NT2/D1 (cell line): ENCODE measurements at regions not wholly inside any gene's neighbourhood (a gene's known extent, or its start where the extent isn't known, plus 50 kb on each side); places are given as distances from the start of the nearest gene placed in this dataset.

Experiments
- DNase-seq: peaks from one replicate; pipeline ENCODE4 v3.0.0-alpha.2; 2011; ENCODE audit warnings: low read depth, low spot score
- H3K27me3 ChIP-seq: 2 replicates; pipeline ENCODE4 v1.6.0; 2011; ENCODE audit warnings: mild to moderate bottlenecking; ENCODE audit not compliant: insufficient read length, insufficient read depth
- H3K36me3 ChIP-seq: 2 replicates; pipeline ENCODE4 v1.6.1; 2011; ENCODE audit warnings: mild to moderate bottlenecking, low read length, mixed read lengths; ENCODE audit not compliant: insufficient read depth, insufficient read length
- H3K4me1 ChIP-seq: 2 replicates; pipeline ENCODE4 v1.5.1; 2011; ENCODE audit not compliant: insufficient read depth, insufficient read length
- H3K4me3 ChIP-seq: 2 replicates; pipeline ENCODE4 v1.5.1; 2011; ENCODE audit warnings: low read depth; ENCODE audit not compliant: insufficient read length
- H3K9ac ChIP-seq: 2 replicates; pipeline ENCODE4 v1.6.0; 2011; ENCODE audit warnings: low read depth; ENCODE audit not compliant: insufficient read length
- H3K9me3 ChIP-seq: 2 replicates; pipeline ENCODE4 v1.5.1; 2011; ENCODE audit warnings: mild to moderate bottlenecking, low read length; ENCODE audit not compliant: insufficient read depth
- SUZ12 ChIP-seq: IDR thresholded peaks from 2 replicates; pipeline ENCODE4 v1.6.1; 2011; ENCODE audit not compliant: insufficient read length, insufficient read depth; ENCODE audit errors: extremely low read depth
- YY1 ChIP-seq: IDR thresholded peaks from 2 replicates; pipeline ENCODE4 v1.6.1; 2011; ENCODE audit not compliant: insufficient read length, insufficient read depth
- ZNF274 ChIP-seq: IDR thresholded peaks from 2 replicates; pipeline ENCODE4 v1.6.1; 2011; ENCODE audit warnings: mild to moderate bottlenecking, low read depth, low read length

DNA sequence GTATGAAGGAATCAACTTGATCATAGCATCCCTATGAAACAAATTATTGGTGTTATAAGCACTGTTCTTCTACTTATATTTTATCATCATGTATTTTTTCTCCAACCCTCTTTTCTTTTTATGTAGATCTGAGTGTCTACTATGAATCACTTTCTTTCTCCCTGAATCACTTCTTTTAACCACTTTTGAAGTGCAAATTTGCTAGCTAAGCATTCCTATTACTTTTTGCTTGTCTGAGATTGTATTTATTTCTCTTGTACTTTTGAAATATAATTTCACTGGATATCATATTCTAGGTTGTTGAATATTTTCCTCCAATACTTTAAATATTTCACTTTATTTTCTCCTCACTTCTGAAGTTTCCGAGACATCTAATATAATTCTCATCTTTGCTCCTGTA lies 1282.3 kb upstream of the FLRT2 start:
- H3K9ac ChIP-seq = no peak overlapping the region
- no peak for DNase-seq
- TF ChIP-seq ZNF274 = no peak
- no peak for TF ChIP-seq YY1
- TF ChIP-seq SUZ12 = no peak
- no peaks in the 10 kb centered on the region for H3K36me3 ChIP-seq
- H3K4me3 ChIP-seq = no peak overlapping the region
- H3K4me1 ChIP-seq = no peaks in the 10 kb centered on the region
- no peaks in the 10 kb centered on the region for H3K27me3 ChIP-seq
- peaks cover 10% of the 10 kb centered on the region; the same call in 1 of the 2 replicates for H3K9me3 ChIP-seq

DNA sequence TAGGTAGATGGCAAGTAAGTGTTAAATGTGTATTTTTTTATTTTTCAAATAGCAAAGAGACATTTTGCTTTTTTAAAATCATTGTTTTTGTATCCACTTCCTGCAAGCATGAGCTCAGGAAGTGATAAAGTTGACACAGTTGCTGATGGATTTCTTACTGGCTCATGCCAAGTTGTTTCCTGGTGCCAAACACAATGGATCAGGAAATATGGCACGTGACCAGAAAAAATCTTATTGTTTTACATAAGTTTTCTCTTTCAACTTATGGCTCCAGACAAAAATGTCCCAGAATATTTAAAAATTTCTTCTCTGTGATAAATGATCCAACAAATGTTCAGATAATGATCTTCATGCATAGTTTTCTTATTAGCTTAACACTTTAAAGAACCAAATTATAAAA lies 1279.1 kb upstream of the FLRT2 start:
- no peaks in the 10 kb centered on the region for H3K4me1 ChIP-seq
- no peaks in the 10 kb centered on the region for H3K9me3 ChIP-seq
- no peak overlapping the region for H3K4me3 ChIP-seq
- H3K9ac ChIP-seq = no peak overlapping the region
- H3K27me3 ChIP-seq = no peaks in the 10 kb centered on the region
- DNase-seq = no peak
- no peaks in the 10 kb centered on the region for H3K36me3 ChIP-seq
- TF ChIP-seq YY1 (no peak), SUZ12 (no peak)

DNA sequence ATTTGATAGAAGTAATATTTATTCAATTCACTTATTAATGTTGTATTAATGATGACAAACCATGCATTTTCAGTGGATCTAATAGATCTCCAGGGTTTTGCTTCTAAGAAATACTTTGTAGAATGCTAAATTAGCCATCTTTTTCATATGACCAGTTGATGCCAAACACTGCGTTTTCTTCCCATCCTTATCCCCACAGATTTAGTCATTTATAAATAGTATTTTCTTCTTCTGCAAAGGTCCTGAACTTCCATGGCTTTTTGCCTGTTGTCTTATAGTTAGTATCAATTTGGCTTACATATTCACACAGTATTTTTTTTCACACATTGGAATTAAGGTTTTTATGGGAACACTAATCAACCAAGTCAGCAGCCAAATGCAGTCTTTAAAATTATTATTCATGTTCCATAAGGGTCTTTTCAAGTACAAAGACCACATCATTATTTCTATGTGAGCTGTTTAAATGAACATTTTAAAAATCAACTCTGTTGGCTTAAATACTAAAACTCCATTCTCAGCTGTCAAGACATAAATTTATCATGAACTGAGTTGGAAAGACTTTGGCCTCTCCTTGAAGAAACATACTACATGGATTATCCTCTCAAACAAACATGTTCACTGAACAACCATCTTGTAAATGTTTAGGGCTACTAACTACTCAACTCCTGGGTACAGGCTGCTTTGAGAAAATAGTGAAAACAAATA lies 1278.4 kb upstream of the FLRT2 start:
- Histone ChIP-seq H3K9ac (no peak overlapping the region), H3K36me3 (no peaks in the 10 kb centered on the region), H3K4me1 (no peaks in the 10 kb centered on the region), H3K27me3 (no peaks in the 10 kb centered on the region), H3K4me3 (no peak overlapping the region), H3K9me3 (no peaks in the 10 kb centered on the region)
- no peak for DNase-seq
- TF ChIP-seq SUZ12 = no peak
- TF ChIP-seq YY1 = no peak
- no peak for TF ChIP-seq ZNF274

DNA sequence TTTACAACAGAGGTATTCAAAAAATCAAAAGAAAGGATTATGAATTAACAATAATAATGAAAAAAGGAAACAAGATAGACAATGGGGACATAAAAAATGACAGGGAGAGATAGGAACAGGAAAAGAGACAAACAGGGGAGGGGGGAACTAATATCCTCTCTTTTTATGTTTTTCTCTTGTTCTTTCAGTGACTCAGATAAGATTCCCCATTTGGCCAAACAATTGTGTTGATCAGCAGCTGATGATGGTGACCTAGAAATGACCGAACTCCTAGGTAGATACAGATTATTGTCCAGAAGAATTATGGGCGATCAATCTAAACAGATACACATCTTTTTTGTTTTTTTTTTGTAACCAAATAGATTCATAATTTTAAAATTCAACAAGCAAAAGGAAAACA lies 1277.2 kb upstream of the FLRT2 start:
- H3K36me3 ChIP-seq = no peaks in the 10 kb centered on the region
- no peaks in the 10 kb centered on the region for H3K9me3 ChIP-seq
- no peak overlapping the region for H3K9ac ChIP-seq
- H3K4me3 ChIP-seq = no peak overlapping the region
- TF ChIP-seq YY1 = no peak
- TF ChIP-seq SUZ12 = no peak
- TF ChIP-seq ZNF274 = no peak
- H3K27me3 ChIP-seq = no peaks in the 10 kb centered on the region
- no peaks in the 10 kb centered on the region for H3K4me1 ChIP-seq
- no peak for DNase-seq

DNA sequence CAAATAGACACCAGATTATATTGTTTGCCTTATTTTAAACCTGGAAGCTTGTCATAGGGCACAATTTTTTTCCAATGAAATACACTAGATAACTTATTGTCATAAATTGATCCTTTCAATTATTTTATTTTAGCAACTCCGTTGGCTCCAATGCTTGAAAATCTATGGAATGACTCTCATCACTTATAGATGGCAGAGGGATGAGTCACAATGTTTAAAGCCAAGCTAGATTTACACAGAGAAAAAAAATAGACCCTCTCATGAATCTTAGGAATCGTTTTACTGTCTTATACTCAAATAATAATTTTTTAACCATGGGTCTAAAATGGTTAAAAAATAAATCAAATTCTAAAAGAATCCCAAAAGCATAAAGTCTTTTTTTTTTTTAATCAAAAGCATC lies 1276.6 kb upstream of the FLRT2 start:
- Histone ChIP-seq H3K27me3 (no peaks in the 10 kb centered on the region), H3K4me1 (no peaks in the 10 kb centered on the region), H3K36me3 (no peaks in the 10 kb centered on the region), H3K4me3 (no peak overlapping the region), H3K9me3 (no peaks in the 10 kb centered on the region), H3K9ac (no peak overlapping the region)
- no peak for DNase-seq
- TF ChIP-seq ZNF274 (no peak), SUZ12 (no peak), YY1 (no peak)

DNA sequence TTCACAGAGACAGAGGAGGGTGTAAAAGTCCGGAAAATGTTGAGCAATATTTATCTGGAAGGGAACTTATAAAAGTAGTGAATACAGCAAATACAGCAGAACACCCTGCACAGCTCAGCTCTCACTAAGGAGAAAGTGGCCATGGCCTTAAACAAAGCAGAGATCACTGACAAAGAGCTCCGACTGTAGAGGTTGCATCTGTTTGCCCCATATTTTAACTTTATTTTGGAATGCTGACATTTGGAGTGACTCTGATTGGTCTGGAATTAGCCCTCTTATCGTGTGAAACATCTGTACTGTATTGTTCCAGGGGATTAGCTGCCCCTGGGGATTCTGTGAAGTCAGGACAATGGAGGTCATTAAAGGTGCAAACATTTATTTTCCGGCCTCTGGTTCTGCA lies 1275.7 kb upstream of the FLRT2 start:
- Histone ChIP-seq H3K9ac (no peak overlapping the region), H3K9me3 (no peaks in the 10 kb centered on the region), H3K27me3 (no peaks in the 10 kb centered on the region), H3K4me1 (no peaks in the 10 kb centered on the region), H3K4me3 (no peak overlapping the region), H3K36me3 (no peaks in the 10 kb centered on the region)
- TF ChIP-seq SUZ12 (no peak), YY1 (no peak), ZNF274 (no peak)
- peak; percentile 22 for DNase-seq

DNA sequence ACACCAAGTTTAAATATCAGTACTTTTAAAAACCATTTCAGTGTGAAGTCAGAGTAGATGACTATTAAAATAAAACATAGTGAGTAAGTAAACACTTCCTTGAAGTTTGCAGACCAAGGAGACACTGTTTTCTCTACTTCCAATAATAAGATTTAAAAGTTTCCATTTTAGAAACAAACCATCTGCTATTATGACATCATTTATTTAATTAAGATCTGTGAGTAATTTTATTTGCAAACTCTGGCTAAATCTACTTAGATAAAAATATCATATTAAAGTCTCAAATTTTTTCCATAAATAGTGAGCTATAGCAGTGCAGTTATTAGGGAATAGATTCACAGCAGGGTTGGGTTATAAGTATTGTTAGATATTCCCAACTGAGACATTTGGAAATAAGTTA lies 1267.0 kb upstream of the FLRT2 start:
- TF ChIP-seq YY1 = no peak
- no peak for TF ChIP-seq SUZ12
- no peak for TF ChIP-seq ZNF274
- H3K4me3 ChIP-seq = no peak overlapping the region
- H3K9me3 ChIP-seq = no peaks in the 10 kb centered on the region
- DNase-seq = no peak
- H3K9ac ChIP-seq = no peak overlapping the region
- no peaks in the 10 kb centered on the region for H3K4me1 ChIP-seq
- H3K27me3 ChIP-seq = no peaks in the 10 kb centered on the region
- H3K36me3 ChIP-seq = no peaks in the 10 kb centered on the region

DNA sequence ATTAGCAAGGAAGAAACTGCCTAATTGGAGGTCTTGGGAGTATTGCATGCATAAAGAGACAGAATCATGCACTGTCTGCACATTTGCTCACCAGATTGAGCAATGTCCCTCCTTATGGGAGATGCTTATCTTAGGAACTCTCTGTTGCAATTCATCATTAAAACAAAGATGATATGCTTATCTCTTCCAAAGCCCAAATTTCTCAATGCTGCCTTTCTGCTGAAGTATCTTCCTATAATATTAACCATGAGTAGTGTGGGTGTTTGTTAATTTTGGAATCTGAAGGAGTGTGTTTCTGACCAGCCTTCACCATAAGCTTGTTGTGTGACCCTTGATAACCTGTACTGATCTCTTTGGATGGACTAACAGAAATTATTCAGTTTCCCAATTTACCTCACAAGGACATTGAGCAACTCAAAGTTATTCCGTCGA lies 1257.6 kb upstream of the FLRT2 start:
- Histone ChIP-seq H3K36me3 (no peaks in the 10 kb centered on the region), H3K4me3 (no peak overlapping the region), H3K27me3 (no peaks in the 10 kb centered on the region), H3K9me3 (no peaks in the 10 kb centered on the region), H3K4me1 (no peaks in the 10 kb centered on the region), H3K9ac (no peak overlapping the region)
- DNase-seq = no peak
- TF ChIP-seq SUZ12 (no peak), YY1 (no peak), ZNF274 (no peak)
